ENCODE measurements at regions not wholly inside any gene's neighbourhood (a gene's known extent, or its start where the extent isn't known, plus 50 kb on each side); places are given as distances from the start of the nearest gene placed in this dataset.
A peak's percentile ranks its signal among the peaks of the same experiment; 100 is the strongest.
"Not testable (repeated sequence)": the region's sequence is repeated elsewhere in the genome, so short reads cannot be mapped to it uniquely, and the experiment has no call there.

DNA sequence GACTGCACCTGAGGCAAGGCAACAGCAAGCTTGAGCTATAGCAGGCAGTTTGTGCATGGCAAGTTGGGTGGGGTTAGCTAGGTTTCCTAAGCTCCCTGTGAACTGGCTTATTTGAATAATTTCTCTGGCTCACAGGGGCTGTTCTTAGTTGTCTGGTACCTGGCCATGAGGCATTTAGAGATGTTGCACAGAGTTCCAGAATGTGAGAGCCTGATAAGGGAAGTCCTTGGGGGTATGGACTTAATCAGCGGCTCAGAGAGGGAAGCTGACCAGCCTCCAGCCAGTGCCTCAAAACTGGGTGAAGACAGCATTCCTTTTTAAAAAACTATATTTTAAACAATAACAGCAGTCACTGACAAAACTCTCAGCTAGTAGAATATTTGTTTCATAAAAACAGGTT is 307.4 kb downstream of the FZD1 start:
- no peak for DNase-seq

DNA sequence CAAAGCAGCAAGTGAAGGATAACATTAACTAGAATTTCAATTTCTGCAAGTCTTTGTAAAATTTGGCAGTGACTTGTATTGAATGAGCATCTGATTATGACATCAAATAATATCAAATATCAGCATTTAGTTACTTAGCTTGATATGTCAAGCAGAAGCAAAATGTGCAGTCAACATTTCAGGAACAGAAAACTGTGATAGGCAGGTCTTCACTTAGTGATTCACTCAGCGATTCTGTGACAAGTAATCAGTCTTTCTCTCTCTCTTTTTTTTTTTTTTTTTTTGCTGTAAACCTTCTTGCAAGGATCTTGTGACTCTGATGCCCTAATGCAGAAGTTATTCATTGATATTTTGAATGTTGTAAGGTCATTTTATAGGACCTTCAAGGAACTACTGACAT is 307.1 kb downstream of the MTERF1 start:
- no peak for DNase-seq

DNA sequence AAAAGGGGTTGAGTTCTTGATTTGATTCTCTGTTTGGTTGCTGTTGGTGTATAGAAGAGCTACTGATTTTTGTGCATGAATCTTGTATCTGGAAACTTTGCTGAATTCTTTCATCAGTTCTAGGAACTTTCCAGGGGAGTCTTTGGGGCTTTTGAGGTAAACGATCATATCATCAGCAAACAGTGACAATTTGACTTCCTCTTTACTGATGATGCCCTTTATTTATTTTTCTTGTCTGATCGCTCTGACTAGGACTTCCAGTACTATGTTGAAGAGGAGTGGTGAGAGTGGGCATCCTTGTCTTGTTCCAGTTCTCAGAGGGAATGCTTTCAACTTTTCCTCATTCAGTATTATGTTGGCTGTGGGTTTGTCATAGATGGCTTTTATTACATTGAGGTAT is 304.0 kb downstream of the MTERF1 start:
- not testable (repeated sequence) for DNase-seq

DNA sequence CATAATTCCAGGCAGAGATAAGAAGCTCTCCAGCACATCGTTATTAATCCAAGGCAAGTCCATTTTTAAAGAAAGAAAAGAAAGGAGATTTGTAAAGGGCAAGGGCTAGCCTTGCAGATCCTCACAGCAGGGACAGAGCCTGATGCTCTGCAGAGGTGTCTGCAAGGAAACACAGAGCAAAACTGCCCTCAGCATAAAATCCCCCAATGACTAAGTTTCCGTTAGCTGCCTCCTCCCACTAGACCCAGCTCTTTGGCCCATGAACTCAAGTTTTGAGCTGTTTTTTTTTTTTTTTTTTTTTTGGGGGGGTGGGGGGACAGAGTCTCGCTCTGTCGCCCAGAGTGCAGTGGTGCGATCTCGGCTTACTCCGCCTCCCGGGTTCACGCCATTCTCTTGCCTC is 300.7 kb downstream of the MTERF1 start:
- no peak for DNase-seq

DNA sequence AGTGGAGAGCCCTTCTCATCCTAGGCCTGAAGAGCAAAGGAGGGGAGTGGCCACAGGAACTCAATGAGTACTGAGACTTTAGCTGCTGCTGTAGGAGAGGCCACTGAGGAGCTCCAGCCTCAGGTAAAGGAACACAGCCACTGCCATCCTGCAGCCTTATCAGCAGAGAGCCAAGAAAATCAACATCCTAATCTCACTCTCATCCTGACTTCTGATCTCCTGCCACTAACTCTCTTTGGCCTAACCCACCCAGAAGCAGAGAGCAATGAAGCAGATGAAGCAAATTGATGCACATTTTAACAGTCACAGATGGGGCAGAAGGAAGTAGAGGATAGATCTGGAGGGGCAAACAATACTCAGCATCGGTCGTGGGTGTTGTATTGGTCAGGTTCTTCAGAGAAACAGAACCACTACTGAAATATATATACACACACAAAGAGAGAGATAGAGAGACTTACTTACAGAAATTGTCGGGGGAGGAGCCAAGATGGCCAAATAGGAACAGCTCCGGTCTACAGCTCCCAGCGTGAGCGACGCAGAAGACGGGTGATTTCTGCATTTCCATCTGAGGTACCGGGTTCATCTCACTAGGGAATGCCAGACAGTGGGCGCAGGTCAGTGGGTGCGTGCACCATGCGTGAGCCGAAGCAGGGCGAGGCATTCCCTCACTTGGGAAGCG is 297.6 kb downstream of the MTERF1 start:
- DNase-seq, result no peak

DNA sequence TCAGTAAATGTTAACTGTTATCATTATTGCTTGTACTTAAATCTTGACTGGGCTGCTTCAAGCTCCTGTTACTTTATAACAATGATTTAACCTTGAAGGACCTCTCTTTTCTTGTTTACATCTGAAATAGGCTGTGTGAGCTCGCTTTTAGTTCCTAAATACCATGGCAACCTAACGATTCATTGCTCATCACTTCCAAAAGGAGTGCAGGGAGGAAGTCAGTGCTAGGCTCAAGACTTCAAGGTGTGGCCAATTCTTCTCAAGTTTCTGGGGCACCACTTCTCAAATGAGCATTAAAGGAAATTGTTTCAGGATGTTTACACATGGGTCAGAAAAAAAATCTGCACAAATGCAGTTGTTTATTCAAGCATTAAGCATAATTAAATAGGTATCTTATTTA is 284.2 kb downstream of the MTERF1 start:
- DNase-seq, result no peak

DNA sequence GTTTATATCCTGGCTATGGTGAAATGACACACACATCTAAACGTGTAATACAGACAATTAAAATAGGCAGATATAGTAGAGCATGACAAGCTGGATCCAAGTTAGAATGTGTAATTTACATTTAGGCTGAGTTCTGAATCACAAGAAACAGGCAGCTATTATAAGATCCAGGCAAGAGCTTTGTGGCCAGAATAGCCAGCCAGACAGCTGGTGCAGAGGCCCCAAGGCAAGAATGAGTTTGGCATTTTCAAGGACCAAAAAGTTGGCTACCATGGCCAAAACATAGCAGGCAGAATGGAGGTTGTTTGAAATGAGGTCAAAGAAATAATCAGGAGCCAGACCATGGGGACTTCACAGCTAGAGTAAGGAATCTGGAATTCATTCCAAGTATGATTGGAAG is 281.7 kb downstream of the MTERF1 start:
- no peak for DNase-seq

DNA sequence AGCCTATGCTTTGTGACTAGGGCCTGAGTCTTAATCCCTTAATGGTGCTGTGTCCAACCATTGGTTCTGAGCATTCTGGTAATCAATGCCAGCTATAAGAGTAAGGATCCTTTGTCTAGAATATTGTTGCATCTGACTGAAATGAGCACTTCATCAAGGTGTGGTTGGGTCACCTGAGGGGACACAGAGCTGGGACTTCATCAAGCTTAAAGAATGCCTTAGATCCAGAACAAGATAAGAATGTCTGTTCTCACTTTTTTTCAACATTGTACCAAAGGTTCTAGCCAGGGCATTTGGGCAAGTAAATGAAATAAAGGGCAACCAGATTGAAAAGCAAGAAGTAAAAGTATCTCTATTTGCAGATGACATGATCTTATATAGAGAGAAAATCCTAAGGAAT is 280.4 kb downstream of the MTERF1 start:
- no peak for DNase-seq

DNA sequence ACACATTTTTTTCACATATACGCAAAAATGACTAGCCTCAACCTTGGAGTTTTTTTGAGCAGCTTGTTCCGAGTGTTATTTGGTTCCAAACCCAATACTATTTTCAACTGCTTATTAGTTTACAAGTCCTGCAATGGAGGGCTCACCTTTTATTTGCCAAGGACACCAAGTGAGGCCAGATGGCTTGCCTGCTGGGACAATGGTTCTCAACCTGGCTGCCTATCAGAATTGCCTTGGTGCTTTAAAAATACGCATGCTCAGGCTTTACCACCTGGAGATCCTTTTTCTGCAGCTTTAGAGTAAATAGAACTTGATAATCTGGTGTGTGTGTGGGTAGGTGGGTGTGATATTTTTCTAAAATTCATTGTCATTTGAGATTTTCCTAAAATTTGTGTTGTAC is 276.8 kb downstream of the MTERF1 start:
- peak; percentile 75 for DNase-seq

DNA sequence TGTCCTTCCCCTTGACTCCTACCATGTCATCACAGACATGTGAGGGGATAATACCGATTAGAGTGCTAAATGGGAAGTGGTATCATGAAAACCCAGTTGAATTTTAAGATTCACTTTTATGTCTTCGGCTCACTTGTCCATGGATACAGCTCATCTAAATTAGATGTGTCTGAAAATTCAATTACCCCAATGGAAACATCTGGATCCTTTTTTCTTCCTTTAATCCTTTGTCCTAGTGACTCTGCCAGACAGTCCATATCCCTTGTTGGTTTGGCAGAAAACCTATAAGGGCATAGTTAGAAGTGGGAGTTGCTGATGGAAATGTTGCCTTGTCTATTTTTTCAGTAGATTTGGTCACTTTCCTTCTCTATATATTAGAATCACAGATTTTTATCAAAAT is 271.9 kb downstream of the MTERF1 start:
- no peak for DNase-seq

DNA sequence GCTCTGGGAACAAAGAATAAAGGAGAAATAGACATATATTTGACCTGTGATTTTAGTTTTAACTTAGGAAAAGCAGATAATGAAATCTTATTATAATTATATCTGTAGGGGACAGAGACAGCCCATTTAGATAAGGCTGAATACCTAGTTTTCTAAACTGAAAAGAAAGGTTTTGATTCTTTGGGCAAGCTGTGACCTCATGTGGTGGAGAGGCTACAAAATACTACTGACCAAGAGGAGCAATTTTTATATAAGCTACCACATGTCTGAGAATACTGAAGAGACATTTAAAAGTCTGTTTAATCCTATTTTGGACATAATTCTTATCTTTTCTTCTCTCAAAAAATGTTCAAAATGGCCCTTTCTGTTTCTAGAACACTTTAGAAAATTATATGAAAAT is 271.0 kb downstream of the MTERF1 start:
- DNase-seq, result no peak

DNA sequence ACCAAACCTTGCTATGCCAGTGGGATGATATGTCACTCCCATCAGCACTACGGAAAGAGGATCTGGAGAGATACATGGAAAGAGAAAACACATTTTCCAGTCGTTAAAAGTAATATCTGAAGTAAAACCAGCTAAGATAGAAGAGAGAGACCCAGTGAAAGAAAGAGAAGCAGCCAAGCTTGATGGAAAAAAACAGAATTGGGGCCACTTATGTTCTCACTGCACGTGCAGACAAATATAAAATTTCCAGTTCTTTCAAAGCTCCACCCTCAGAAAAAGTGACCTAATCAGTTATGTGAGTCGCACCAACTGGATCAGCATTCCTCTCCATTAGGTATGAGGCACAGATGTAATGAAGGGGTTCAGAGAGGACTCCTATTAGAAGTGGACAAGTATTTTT is 266.1 kb downstream of the MTERF1 start:
- DNase-seq, result no peak

DNA sequence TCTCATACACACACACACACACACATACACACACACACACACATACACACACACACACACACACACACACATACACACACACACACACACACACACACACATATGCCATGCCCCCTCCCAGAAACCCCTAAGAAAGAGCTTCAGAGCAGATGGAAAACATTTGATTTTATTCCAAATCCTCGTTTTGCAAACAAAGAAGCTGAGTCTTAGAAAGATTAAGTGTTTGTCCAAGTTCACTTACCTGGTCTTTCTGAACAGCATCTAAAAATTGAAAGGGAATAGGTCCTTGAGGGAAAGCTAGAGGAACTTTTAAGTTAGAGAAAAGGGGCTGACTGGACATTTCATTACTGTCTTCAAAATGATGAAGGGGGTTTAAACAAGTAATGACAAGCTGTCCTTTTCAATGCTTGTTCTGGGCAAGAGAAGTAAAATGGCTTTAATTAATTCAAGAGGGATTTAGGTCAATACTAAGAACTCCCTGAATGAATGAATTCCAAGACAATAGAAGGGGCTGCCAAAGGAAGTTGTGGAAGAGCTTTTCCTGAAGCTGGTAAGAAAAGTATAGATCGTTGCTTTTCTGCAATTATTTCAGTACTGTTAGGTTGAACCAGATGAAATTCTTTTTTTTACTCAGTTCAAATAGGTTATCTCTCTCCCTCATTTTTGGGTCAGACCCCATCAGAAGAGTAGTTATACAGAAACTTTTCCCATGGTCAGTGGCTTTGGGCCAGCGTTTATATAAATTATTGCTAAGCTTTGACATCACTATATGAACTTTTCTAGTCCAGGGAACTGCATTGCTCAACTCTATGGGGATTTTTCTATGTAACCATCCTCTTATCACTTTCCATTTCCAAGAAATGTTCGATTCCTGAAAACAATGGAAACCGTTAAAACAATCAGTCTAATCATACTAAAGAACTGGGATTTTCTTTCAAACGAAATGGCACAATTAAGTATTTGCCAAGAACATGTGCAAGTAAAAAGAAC is 261.4 kb downstream of the MTERF1 start:
- no peak for DNase-seq

DNA sequence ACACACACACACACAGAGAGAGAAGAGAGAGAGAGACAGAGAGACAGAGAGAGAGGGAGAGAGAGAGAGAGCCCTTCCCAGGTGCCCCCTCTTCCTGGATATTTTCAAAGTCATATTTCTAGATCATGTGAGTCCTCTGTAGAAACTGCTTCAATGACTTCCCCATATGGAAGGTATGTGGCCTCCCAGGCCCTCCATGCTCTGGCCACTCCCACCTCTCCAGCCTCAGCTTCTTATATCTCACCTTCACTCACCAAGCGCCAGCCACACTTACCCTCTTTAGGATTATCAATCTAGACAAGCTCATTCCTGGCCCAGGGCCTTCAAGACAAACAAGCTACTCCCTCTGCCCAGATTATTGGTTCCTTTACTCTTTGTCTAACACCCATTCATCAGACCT is 259.7 kb downstream of the MTERF1 start:
- DNase-seq, result no peak

DNA sequence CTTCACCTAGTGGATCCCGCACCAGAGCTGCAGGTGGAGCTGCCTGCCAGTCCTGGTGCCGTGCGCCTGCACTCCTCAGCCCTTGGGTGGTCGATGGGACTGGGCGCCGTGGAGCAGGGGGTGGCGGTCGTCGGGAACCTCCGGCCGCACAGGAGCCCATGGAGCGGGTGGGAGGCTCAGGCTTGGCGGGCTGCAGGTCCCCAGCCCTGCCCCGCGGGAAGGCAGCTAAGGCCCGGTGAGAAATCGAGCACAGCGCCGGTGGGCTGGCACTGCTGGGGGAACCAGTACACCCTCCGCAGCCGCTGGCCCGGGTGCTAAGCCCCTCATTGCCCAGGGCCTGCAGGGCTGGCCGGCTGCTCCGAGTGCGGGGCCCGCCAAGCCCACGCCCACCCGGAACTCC is 253.2 kb downstream of the MTERF1 start:
- DNase-seq, result not testable (repeated sequence)

DNA sequence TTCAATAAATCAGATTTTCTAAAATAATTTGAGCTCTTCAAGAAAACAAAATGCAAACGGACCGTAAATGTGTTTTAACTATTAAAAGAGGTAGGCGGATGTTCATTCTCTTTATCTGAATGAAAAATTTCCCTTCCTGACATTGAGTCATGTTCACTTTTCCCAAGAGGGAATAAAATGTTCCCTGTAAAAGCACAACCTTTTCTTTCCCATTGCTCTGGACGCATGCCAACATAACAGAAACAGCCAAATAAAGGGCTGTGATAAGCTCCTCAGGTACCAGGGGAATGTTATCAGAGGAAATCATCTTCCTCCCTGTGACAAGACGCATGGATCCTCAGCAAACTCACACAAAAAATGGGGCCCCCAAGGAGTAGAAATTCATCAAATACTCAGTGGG is 251.8 kb downstream of the MTERF1 start:
- peak; percentile 88 for DNase-seq

DNA sequence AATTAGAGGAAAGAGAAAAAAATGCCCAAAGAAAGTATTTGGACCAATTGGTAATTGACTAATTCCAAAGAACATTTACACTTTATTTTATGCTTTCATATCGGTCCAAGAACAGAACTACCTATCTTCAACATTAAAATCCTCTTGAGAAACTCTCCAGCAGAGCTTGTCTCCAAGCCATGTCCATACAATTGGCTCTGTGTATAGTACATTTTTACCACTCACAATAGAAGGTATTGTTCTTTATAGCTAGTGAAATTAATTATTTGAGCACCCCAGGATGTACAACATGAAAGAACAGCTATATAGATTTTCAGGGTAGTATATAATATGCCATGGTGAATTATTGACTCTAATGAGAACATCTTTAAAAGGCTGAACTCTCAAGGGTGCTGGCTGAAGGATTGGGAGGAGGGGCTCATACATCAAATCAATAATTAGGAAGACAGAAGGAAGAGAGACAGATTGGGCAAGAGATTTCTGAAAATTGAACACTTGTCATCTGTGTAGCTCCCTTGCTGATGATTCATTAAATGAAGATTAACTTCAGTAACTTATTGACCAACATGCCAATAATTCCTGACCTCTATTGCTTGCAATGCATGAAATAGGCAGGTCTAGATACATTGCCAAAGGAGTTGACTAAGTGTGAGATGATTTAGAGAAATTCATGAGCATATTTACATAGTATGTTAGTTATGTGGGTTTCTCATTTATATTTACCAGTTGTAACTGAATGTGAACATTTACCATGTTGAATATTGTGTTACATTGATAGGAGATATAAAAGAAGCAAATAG is 249.7 kb downstream of the MTERF1 start:
- no peak for DNase-seq

DNA sequence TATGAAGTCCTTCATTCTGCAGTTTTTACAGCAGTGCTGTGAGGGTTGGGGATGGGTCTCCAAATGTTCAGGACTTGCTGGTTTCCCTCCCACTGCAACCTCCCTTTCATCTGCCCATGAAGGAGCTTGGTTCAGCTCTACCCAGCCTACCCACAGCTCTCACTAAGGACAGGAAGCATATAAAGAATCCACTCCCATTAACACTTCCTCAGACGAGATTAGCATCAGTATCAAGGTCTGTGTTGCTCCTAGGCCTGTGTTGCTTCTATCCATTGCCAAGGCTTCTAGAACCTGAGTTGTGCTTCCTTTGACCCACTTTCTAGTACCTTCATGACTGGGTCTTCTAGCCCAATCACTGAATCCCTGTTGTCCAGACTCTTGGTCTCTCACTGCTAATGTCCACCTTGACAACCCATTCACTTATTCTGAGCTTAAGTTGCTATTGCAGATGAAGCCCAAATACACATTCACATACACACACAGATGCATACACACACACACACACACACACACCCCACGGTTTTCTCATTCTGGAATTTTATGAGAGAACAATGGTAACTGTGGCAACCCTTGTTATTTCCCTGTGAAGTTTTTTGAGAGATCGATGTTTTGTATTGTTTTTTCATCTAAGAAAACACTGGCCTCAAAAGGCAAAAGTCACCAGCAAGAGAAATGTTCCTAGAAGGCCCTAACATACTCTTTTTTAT is 248.1 kb downstream of the MTERF1 start:
- DNase-seq, result no peak

DNA sequence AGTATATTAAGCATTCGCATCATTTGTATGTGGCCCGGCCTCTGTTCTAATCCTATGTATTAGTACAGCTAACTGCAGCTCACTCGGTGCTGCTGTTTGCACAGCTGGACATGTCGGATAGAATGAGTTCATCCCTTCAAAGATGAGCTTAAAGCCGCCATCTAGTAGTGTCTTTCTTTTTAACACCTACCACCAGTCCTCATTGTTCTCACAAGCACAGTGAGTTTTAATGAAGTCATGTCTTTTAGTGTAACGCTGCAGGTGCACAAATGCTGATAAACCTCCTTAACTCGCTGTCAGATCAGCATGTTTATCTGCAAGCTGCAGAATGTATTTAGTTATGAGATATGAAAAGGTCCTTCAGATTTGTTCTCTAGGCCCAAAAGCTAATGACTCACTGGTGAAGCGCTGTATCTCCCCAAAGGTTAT is 247.5 kb downstream of the MTERF1 start:
- DNase-seq, result no peak

DNA sequence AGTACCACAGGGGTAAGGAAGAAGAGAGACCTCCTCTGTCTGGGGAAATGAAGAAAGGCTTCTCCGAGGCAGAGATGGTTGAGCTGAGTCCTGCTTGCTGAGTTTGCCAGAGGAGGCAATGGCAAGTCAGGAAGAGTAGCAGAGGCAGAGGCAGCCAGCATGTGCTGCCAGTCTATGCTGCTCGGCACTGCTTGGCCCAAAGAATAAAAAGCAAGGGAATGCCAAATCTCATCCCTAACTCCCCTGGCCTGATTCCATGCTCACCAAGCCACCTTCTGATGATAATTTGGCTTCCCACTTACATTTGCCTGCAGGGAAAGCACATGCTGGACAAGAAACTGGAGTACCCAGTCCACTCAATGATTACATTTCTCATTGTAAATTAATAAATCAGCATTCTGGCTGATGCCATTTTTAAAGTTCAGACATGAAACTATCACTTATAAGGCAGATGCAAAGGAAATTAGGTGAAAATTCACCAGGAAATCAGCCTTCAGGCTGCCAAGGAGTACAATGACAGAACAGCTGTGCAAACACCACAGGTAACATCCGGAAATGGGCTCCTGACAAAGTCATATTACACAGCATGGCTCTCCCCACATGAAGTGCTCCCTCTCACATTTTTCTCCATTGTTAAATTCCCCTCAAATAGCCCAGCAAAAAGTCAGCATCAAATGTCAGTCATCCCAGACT is 245.9 kb downstream of the MTERF1 start:
- DNase-seq, result peak; percentile 8

DNA sequence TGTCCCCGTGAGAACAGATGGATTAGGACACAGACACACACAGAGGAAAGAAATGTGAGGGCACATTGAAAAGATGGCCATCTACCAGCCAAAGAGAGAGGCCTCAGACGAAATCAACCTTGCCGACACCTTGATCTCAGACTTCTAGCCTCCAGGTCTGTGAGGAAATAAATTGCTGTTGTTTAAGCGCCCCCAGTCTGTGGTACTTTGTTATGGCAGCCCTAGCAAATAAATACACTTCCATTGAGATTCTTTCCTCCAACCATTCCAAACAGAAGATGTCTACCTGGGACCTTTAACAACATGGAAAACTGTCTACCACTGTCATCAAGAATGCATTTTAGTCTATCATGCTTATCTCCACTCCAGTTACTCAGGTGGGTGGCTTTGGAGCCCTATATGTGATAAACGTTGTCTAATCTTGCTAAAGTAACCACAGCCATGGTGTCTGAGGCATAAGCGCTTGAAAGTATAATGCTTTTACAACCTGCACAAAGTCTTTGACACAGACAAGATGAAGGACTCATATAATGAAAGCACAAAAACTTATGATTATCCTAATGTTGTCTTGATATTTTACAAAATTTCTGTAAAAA is 244.3 kb downstream of the MTERF1 start:
- no peak for DNase-seq

DNA sequence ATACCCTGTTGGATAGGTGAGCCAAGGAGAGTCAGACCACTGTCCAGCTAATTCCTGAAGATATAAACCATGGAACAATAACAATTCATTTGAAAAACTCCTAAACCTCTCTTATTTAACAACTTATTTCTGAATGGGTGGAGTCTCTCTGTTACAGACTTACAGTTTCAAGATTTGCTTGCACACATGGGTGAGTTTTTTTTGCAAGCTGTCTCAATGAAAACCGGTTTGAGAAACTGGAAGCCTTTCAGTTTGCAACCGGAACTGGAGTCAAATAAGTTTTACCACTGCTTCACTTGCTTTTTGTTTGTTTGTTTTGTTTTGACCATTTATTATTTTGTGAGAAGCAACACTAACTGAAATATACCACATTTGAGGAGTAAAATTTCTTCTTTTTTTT is 243.8 kb downstream of the MTERF1 start:
- no peak for DNase-seq

Measured in NCI-H2171 (cell line).